SK-N-SH treated with all-trans-retinoic acid at 6 μM for 48 hours (cell line): ENCODE measurements at regions not wholly inside any gene's neighbourhood (a gene's known extent, or its start where the extent isn't known, plus 50 kb on each side); places are given as distances from the start of the nearest gene placed in this dataset.

Source experiments
- ATAC-seq: fragments of 200-7000 bp; cut with Tn5 transposase; 3 replicates; pipeline ENCODE4 v1.9.1; 2020; ENCODE audit warnings: mild to moderate bottlenecking, moderate library complexity
- ARNTL ChIP-seq: fragments of 450-650 bp; formaldehyde crosslinking; IDR thresholded peaks from 2 replicates; pipeline ENCODE4 v1.5.0; 2020; ENCODE audit warnings: low read depth, mild to moderate bottlenecking, moderate library complexity, borderline replicate concordance
- BACH2 ChIP-seq: fragments of 250-450 bp; sonication (Bioruptor Pico); IDR thresholded peaks from 2 replicates; pipeline ENCODE4 v1.9.0; 2021; ENCODE audit warnings: mild to moderate bottlenecking, borderline replicate concordance
- CSDC2 ChIP-seq: fragments of 250-450 bp; sonication (Bioruptor Pico); IDR thresholded peaks from 2 replicates; pipeline ENCODE4 v1.5.0; 2020; ENCODE audit warnings: mild to moderate bottlenecking, moderate library complexity
- ESRRG ChIP-seq: fragments of 250-450 bp; sonication (Bioruptor Pico); IDR thresholded peaks from 2 replicates; pipeline ENCODE4 v1.6.1; 2021; ENCODE audit warnings: mild to moderate bottlenecking
- GLIS3 ChIP-seq: fragments of 250-450 bp; sonication (Bioruptor Pico); IDR thresholded peaks from 2 replicates; pipeline ENCODE4 v1.5.0; 2020; ENCODE audit warnings: mild to moderate bottlenecking, moderate library complexity
- ISL1 ChIP-seq: fragments of 250-450 bp; sonication (Bioruptor Pico); IDR thresholded peaks from 2 replicates; pipeline ENCODE4 v2.1.2; 2022; ENCODE audit warnings: mild to moderate bottlenecking, moderate library complexity
- OSR1 ChIP-seq: fragments of 250-450 bp; sonication (Bioruptor Pico); IDR thresholded peaks from 2 replicates; pipeline ENCODE4 v1.8.0; 2022; ENCODE audit warnings: moderate library complexity, mild to moderate bottlenecking, inconsistent platforms
- POU6F1 ChIP-seq: fragments of 250-450 bp; sonication (Bioruptor Pico); IDR thresholded peaks from 2 replicates; pipeline ENCODE4 v1.8.0; 2021; ENCODE audit warnings: low read depth, mild to moderate bottlenecking, moderate library complexity, borderline replicate concordance
- PPARA ChIP-seq: fragments of 250-450 bp; sonication (Bioruptor Pico); IDR thresholded peaks from 2 replicates; pipeline ENCODE4 v1.5.0; 2020; ENCODE audit warnings: mild to moderate bottlenecking, borderline replicate concordance
- RARB ChIP-seq: fragments of 250-450 bp; sonication (Bioruptor Pico); IDR thresholded peaks from 2 replicates; pipeline ENCODE4 v1.8.0; 2021; ENCODE audit warnings: mild to moderate bottlenecking, moderate library complexity
- SNAI2 ChIP-seq: fragments of 250-450 bp; sonication (Bioruptor Pico); IDR thresholded peaks from 2 replicates; pipeline ENCODE4 v1.5.0; 2020; ENCODE audit warnings: mild to moderate bottlenecking, moderate library complexity
- TCF4 ChIP-seq: fragments of 250-450 bp; sonication (Bioruptor Pico); IDR thresholded peaks from 2 replicates; pipeline ENCODE4 v1.8.0; 2021; ENCODE audit warnings: mild to moderate bottlenecking, moderate library complexity, borderline replicate concordance
- TOX ChIP-seq: fragments of 250-450 bp; sonication (Bioruptor Pico); IDR thresholded peaks from 2 replicates; pipeline ENCODE4 v1.8.0; 2021; ENCODE audit warnings: mild to moderate bottlenecking, moderate library complexity, borderline replicate concordance
- ZC3H10 ChIP-seq: fragments of 250-450 bp; sonication (Bioruptor Pico); IDR thresholded peaks from 2 replicates; pipeline ENCODE4 v1.5.1; 2021; ENCODE audit warnings: mild to moderate bottlenecking, moderate library complexity
- ZFP3 ChIP-seq: fragments of 250-450 bp; sonication (Bioruptor Pico); IDR thresholded peaks from 2 replicates; pipeline ENCODE4 v1.5.0; 2020; ENCODE audit warnings: mild to moderate bottlenecking, moderate library complexity
- ZFP30 ChIP-seq: fragments of 450-650 bp; formaldehyde crosslinking; IDR thresholded peaks from 2 replicates; pipeline ENCODE4 v1.5.0; 2022; ENCODE audit warnings: mild to moderate bottlenecking, moderate library complexity
- ZNF565 ChIP-seq: fragments of 450-650 bp; formaldehyde crosslinking; conservative IDR thresholded peaks from 2 replicates; pipeline ENCODE4 v1.5.0; 2020; ENCODE audit warnings: low read depth, mild to moderate bottlenecking, moderate library complexity
- ZNF70 ChIP-seq: fragments of 450-650 bp; formaldehyde crosslinking; IDR thresholded peaks from 2 replicates; pipeline ENCODE4 v1.5.0; 2020; ENCODE audit warnings: mild to moderate bottlenecking, moderate library complexity
- TF ChIP-seq, protein P1 (sequence below): fragments of 250-450 bp; sonication (Bioruptor Pico); IDR thresholded peaks from 2 replicates; pipeline ENCODE4 v1.5.1; 2021; ENCODE audit warnings: mild to moderate bottlenecking, moderate library complexity
- TF ChIP-seq, protein P2 (sequence below): fragments of 250-450 bp; sonication (Bioruptor Pico); IDR thresholded peaks from 2 replicates; pipeline ENCODE4 v1.5.0; 2020; ENCODE audit warnings: mild to moderate bottlenecking, moderate library complexity
- TF ChIP-seq, protein P3 (sequence below): fragments of 250-450 bp; sonication (Bioruptor Pico); IDR thresholded peaks from 2 replicates; pipeline ENCODE4 v1.8.0; 2020; ENCODE audit warnings: mild to moderate bottlenecking, moderate library complexity, borderline replicate concordance
- TF ChIP-seq, protein P4 (sequence below): fragments of 250-450 bp; sonication (Bioruptor Pico); IDR thresholded peaks from 2 replicates; pipeline ENCODE4 v1.5.1; 2020; ENCODE audit warnings: low read depth, mild to moderate bottlenecking, moderate library complexity

DNA sequence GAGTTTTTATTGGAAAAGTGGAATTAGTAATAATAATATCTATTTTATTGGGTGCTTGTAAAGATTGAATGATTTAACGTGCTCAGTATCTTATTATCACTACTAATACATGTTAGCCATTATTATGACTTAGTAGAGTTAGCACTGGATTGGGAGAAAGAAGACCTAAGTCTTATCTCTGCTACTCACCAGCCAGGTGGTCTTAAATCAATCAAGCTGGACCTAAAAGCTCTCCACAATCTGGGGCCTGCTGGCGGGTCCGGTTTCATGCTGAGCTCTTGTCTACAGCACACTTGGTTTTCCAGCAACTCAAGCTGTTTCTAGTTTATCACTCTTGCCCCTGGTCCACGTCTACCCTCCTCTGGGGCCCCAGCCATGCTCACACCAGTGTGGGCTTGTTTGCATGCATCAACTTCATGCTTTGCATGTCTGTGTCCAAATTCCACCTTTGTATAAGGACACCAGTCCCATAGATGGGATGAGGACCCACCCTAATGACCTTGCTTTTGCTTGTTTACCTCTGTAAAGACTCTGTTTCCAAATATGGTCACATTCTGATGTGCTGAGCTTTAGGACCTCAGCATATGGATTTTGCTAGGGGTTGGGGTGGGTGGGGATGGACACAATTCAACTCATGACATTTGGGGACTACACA lies 363.1 kb downstream of the LPIN1 start:
- ATAC-seq: no peak

GRCh38 chr2:12110074-12110473 lies 363.6 kb downstream of the LPIN1 start:
- no peak for ATAC-seq

More for the DNA sequence above, 363.1 kb downstream of the LPIN1 start:
- no peak for TF ChIP-seq PPARA (CRISPR knock-in tag)
- no peak for TF ChIP-seq ARNTL (CRISPR knock-in tag)
- no peak for TF ChIP-seq SNAI2 (CRISPR knock-in tag)
- no peak for TF ChIP-seq TCF4 (CRISPR knock-in tag)
- no peak for TF ChIP-seq ESRRG (CRISPR knock-in tag)
- TF ChIP-seq, protein P1, sequence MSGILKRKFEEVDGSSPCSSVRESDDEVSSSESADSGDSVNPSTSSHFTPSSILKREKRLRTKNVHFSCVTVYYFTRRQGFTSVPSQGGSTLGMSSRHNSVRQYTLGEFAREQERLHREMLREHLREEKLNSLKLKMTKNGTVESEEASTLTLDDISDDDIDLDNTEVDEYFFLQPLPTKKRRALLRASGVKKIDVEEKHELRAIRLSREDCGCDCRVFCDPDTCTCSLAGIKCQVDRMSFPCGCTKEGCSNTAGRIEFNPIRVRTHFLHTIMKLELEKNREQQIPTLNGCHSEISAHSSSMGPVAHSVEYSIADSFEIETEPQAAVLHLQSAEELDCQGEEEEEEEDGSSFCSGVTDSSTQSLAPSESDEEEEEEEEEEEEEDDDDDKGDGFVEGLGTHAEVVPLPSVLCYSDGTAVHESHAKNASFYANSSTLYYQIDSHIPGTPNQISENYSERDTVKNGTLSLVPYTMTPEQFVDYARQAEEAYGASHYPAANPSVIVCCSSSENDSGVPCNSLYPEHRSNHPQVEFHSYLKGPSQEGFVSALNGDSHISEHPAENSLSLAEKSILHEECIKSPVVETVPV (CRISPR knock-in tag): no peak
- TF ChIP-seq TOX: no peak
- TF ChIP-seq ZNF565: no peak
- TF ChIP-seq BACH2 (CRISPR knock-in tag): no peak
- TF ChIP-seq, protein P2, sequence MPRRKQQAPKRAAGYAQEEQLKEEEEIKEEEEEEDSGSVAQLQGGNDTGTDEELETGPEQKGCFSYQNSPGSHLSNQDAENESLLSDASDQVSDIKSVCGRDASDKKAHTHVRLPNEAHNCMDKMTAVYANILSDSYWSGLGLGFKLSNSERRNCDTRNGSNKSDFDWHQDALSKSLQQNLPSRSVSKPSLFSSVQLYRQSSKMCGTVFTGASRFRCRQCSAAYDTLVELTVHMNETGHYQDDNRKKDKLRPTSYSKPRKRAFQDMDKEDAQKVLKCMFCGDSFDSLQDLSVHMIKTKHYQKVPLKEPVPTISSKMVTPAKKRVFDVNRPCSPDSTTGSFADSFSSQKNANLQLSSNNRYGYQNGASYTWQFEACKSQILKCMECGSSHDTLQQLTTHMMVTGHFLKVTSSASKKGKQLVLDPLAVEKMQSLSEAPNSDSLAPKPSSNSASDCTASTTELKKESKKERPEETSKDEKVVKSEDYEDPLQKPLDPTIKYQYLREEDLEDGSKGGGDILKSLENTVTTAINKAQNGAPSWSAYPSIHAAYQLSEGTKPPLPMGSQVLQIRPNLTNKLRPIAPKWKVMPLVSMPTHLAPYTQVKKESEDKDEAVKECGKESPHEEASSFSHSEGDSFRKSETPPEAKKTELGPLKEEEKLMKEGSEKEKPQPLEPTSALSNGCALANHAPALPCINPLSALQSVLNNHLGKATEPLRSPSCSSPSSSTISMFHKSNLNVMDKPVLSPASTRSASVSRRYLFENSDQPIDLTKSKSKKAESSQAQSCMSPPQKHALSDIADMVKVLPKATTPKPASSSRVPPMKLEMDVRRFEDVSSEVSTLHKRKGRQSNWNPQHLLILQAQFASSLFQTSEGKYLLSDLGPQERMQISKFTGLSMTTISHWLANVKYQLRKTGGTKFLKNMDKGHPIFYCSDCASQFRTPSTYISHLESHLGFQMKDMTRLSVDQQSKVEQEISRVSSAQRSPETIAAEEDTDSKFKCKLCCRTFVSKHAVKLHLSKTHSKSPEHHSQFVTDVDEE: no peak
- no peak for TF ChIP-seq ZC3H10 (CRISPR knock-in tag)
- TF ChIP-seq GLIS3 (CRISPR knock-in tag): no peak
- TF ChIP-seq OSR1 (CRISPR knock-in tag): no peak
- TF ChIP-seq, protein P3, sequence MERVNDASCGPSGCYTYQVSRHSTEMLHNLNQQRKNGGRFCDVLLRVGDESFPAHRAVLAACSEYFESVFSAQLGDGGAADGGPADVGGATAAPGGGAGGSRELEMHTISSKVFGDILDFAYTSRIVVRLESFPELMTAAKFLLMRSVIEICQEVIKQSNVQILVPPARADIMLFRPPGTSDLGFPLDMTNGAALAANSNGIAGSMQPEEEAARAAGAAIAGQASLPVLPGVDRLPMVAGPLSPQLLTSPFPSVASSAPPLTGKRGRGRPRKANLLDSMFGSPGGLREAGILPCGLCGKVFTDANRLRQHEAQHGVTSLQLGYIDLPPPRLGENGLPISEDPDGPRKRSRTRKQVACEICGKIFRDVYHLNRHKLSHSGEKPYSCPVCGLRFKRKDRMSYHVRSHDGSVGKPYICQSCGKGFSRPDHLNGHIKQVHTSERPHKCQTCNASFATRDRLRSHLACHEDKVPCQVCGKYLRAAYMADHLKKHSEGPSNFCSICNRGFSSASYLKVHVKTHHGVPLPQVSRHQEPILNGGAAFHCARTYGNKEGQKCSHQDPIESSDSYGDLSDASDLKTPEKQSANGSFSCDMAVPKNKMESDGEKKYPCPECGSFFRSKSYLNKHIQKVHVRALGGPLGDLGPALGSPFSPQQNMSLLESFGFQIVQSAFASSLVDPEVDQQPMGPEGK: no peak
- no peak for TF ChIP-seq ZFP3

GRCh38 chr2:12110481-12110880 lies 364.0 kb downstream of the LPIN1 start:
- no peak for ATAC-seq
- no peak for TF ChIP-seq ESRRG (CRISPR knock-in tag)
- TF ChIP-seq ISL1 (CRISPR knock-in tag): no peak
- TF ChIP-seq, protein P4, sequence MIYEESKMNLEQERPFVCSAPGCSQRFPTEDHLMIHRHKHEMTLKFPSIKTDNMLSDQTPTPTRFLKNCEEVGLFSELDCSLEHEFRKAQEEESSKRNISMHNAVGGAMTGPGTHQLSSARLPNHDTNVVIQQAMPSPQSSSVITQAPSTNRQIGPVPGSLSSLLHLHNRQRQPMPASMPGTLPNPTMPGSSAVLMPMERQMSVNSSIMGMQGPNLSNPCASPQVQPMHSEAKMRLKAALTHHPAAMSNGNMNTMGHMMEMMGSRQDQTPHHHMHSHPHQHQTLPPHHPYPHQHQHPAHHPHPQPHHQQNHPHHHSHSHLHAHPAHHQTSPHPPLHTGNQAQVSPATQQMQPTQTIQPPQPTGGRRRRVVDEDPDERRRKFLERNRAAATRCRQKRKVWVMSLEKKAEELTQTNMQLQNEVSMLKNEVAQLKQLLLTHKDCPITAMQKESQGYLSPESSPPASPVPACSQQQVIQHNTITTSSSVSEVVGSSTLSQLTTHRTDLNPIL (CRISPR knock-in tag): no peak
- TF ChIP-seq CSDC2 (CRISPR knock-in tag): no peak
- TF ChIP-seq GLIS3 (CRISPR knock-in tag): no peak
- TF ChIP-seq POU6F1 (CRISPR knock-in tag): no peak
- TF ChIP-seq ZNF70 (CRISPR knock-in tag): no peak
- TF ChIP-seq ZNF565: no peak
- no peak for TF ChIP-seq OSR1 (CRISPR knock-in tag)
- TF ChIP-seq, protein P3: no peak
- TF ChIP-seq ZFP30 (CRISPR knock-in tag): no peak
- no peak for TF ChIP-seq BACH2 (CRISPR knock-in tag)
- no peak for TF ChIP-seq RARB (CRISPR knock-in tag)
- TF ChIP-seq SNAI2 (CRISPR knock-in tag): no peak

More at GRCh38 chr2:12110074-12110473, 363.6 kb downstream of the LPIN1 start:
- TF ChIP-seq TOX (no peak), SNAI2 (CRISPR knock-in tag) (no peak)
